B cell (primary cell): ENCODE measurements at regions not wholly inside any gene's neighbourhood (a gene's known extent, or its start where the extent isn't known, plus 50 kb on each side); places are given as distances from the start of the nearest gene placed in this dataset.
"Not testable (repeated sequence)": the region's sequence is repeated elsewhere in the genome, so short reads cannot be mapped to it uniquely, and the experiment has no call there.

Experiments
- ATAC-seq: fragments of 200-7000 bp; cut with Tn5 transposase; one replicate; pipeline ENCODE4 v1.10.0; 2021; ENCODE audit warnings: low read depth, mild to moderate bottlenecking, moderate number of reproducible peaks, moderate library complexity
- CTCF ChIA-PET: fragments of 350-600 bp; sonication (Branson Sonifier 250); formaldehyde crosslinking; loops from one replicate; lab custom pipeline; 2021; ENCODE audit warnings: antibody characterized with exemption, inconsistent platforms; lab: Charles Lee
- POLR2A ChIA-PET: fragments of 350-600 bp; sonication (Branson Sonifier 250); formaldehyde crosslinking; loops from one replicate; lab custom pipeline; 2021; ENCODE audit warnings: antibody characterized with exemption; lab: Charles Lee
- DNase-seq: peaks from one replicate; pipeline ENCODE4 v3.0.0; 2013
- H2AFZ ChIP-seq: 2 replicates; pipeline ENCODE4 v1.6.1; 2012; ENCODE audit warnings: mild to moderate bottlenecking, low read depth, low read length; ENCODE audit not compliant: insufficient read depth, poor library complexity, severe bottlenecking
- H3K27ac ChIP-seq, 2 donors: 1 replicate in 1 of 2; 2 replicates in 1 of 2; pipeline ENCODE4 v1.5.1; 2012 to 2013; ENCODE audit warnings: low read length in 2 of 2, mild to moderate bottlenecking in 2 of 2, moderate library complexity in 1 of 2
- H3K27me3 ChIP-seq, 4 experiments: fragments of 200-600 bp in 1 of 4; sonication (generic) in 1 of 4; replicated peaks in 1 of 4; 1 replicate in 2 of 4; 2 replicates in 2 of 4; pipeline versions ENCODE4 v1.6.1 to v1.7.0; 2013 to 2016; ENCODE audit warnings: low read length in 3 of 4, mild to moderate bottlenecking in 2 of 4, mixed read lengths in 1 of 4, moderate library complexity in 1 of 4; ENCODE audit not compliant: insufficient read depth in 4 of 4, control insufficient read depth in 3 of 4; ENCODE audit errors: control extremely low read depth in 1 of 4
- H3K36me3 ChIP-seq, 2 experiments: replicated peaks in 1 of 2; 1 replicate in 1 of 2; 2 replicates in 1 of 2; pipeline versions ENCODE4 v1.6.1 to v1.7.1; 2013; ENCODE audit warnings: low read length in 1 of 2; ENCODE audit not compliant: insufficient read depth in 2 of 2, control insufficient read depth in 1 of 2; ENCODE audit errors: control extremely low read depth in 1 of 2, extremely low read depth in 1 of 2
- H3K4me1 ChIP-seq, 2 donors: fragments of 200-600 bp in 1 of 2; sonication (generic) in 1 of 2; 1 replicate in 1 of 2; 2 replicates in 1 of 2; pipeline versions ENCODE4 v1.5.1 to v1.6.1; 2013 to 2017; ENCODE audit warnings: low read length in 2 of 2; ENCODE audit not compliant: control insufficient read depth in 2 of 2, insufficient read depth in 2 of 2
- H3K4me2 ChIP-seq: replicated peaks from 2 replicates; pipeline ENCODE3; 2012; ENCODE audit warnings: mild to moderate bottlenecking, low read depth, low read length; ENCODE audit not compliant: poor library complexity, severe bottlenecking
- H3K4me3 ChIP-seq, 5 experiments: fragments of 200-600 bp in 1 of 5; sonication (generic) in 1 of 5; 1 replicate in 3 of 5; 2 replicates in 2 of 5; pipeline versions ENCODE4 v1.5.1 to v1.7.0; 2011 to 2016; ENCODE audit warnings: low read length in 4 of 5, mild to moderate bottlenecking in 4 of 5, low read depth in 2 of 5, control low read depth in 1 of 5, moderate library complexity in 1 of 5; ENCODE audit not compliant: insufficient read depth in 1 of 5; ENCODE audit errors: control extremely low read depth in 1 of 5, extremely low read depth in 1 of 5
- H3K79me2 ChIP-seq: fragments of 200-600 bp; sonication (generic); one replicate; pipeline ENCODE4 v1.6.0; 2016; ENCODE audit warnings: low read length; ENCODE audit not compliant: control insufficient read depth, insufficient read depth
- H3K9ac ChIP-seq: fragments of 200-600 bp; sonication (generic); 2 replicates; pipeline ENCODE4 v1.6.1; 2017; ENCODE audit warnings: mild to moderate bottlenecking, low read length, moderate library complexity
- H3K9me3 ChIP-seq, 3 donors: one replicate each; pipeline versions ENCODE4 v1.6.1 to v1.7.1; 2013; ENCODE audit warnings: low read length in 2 of 3; ENCODE audit not compliant: control insufficient read depth in 2 of 3, insufficient read depth in 1 of 3; ENCODE audit errors: control extremely low read depth in 1 of 3
- H4K20me1 ChIP-seq: 2 replicates; pipeline ENCODE4 v1.6.0; 2012; ENCODE audit warnings: mild to moderate bottlenecking, low read length; ENCODE audit not compliant: insufficient read depth, control insufficient read depth, poor library complexity, severe bottlenecking
- H3K27ac Mint-ChIP-seq: one replicate; pipeline ENCODE4 v1.8.0; 2021; ENCODE audit warnings: mixed read lengths
- H3K27me3 Mint-ChIP-seq: one replicate; pipeline ENCODE4 v1.8.0; 2021; ENCODE audit warnings: mixed read lengths
- H3K4me1 Mint-ChIP-seq: one replicate; pipeline ENCODE4 v1.8.0; 2021; ENCODE audit warnings: mixed read lengths
- H3K4me3 Mint-ChIP-seq: one replicate; pipeline ENCODE4 v1.8.0; 2021; ENCODE audit warnings: mixed read lengths
- H3K9me3 Mint-ChIP-seq: one replicate; pipeline ENCODE4 v1.8.0; 2022; ENCODE audit warnings: mixed read lengths; ENCODE audit not compliant: insufficient read depth
- EZH2 ChIP-seq: IDR thresholded peaks from 2 replicates; pipeline ENCODE4 v1.6.1; 2012; ENCODE audit warnings: borderline replicate concordance, low read depth, mild to moderate bottlenecking, moderate library complexity, low read length; ENCODE audit not compliant: insufficient read depth, poor library complexity, severe bottlenecking
- WGBS: methylation state at CpG from one replicate; pipeline ENCODE4 v1.1.5; 2013; ENCODE audit warnings: missing lambda C conversion rate; ENCODE audit not compliant: insufficient coverage; 5-methylcytosine and 5-hydroxymethylcytosine counted together
- intact Hi-C: fragments of 100-400 bp; cut with micrococcal nuclease; formaldehyde crosslinking; loops from one replicate; pipeline ENCODE4 v1.10.0; 2022
- TF ChIP-seq, protein P1 (sequence below): fragments of 200-600 bp; IDR thresholded peaks from one replicate; pipeline ENCODE4 v1.8.0; 2022; ENCODE audit warnings: antibody characterized with exemption, mild to moderate bottlenecking

DNA sequence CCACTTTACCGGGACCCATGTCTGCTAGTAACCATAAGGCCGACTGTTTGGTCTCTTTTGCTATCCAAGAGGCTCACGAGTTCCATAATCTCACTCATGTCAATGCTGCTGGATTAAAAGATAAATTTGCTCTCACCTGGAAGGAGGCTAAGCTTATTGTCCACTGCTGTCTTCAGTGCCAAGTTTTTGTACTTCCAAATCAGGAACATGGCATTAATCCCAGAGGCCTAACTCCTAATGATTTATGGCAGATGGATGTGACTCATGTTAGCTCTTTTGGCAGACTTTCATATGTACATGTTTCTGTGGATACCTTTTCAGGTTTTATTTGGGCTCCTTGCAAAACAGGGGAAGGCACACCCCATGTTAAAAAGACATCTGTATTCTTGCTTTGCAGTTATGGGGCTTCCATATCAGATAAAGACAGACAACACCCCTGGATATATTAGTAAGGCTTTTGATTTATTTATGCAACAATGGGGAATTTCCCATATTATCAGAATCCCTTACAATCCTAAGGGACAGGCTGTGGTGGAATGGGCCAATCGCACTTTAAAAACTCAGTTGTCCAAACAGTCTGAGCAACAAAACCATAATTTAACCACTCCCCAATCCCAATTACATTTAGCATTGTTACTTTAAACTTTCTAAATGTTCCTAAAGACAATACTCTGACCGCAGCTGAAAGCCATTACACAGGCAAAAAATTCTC is 162.7 kb downstream of the IER5 start:
- no peak overlapping the region for H3K4me2 ChIP-seq
- DNase-seq (no peak), ATAC-seq (no peak)
- H3K27me3 Mint-ChIP-seq, result peaks cover 10% of the 10 kb centered on the region
- no peaks in the 10 kb centered on the region for H3K4me1 Mint-ChIP-seq
- H3K9me3 Mint-ChIP-seq, result peaks cover 17% of the 10 kb centered on the region
- H4K20me1 ChIP-seq, result no peaks in the 10 kb centered on the region
- 89% methylated on average over 4 of the region's 5 CpGs for WGBS
- H3K4me3 ChIP-seq, result no peak overlapping the region
- no peaks in the 10 kb centered on the region for H3K27me3 ChIP-seq
- no peak overlapping the region for H3K4me3 Mint-ChIP-seq
- H3K79me2 ChIP-seq, result no peaks in the 10 kb centered on the region
- no peaks in the 10 kb centered on the region for H3K36me3 ChIP-seq
- TF ChIP-seq EZH2, result no peak
- TF ChIP-seq, protein P1, sequence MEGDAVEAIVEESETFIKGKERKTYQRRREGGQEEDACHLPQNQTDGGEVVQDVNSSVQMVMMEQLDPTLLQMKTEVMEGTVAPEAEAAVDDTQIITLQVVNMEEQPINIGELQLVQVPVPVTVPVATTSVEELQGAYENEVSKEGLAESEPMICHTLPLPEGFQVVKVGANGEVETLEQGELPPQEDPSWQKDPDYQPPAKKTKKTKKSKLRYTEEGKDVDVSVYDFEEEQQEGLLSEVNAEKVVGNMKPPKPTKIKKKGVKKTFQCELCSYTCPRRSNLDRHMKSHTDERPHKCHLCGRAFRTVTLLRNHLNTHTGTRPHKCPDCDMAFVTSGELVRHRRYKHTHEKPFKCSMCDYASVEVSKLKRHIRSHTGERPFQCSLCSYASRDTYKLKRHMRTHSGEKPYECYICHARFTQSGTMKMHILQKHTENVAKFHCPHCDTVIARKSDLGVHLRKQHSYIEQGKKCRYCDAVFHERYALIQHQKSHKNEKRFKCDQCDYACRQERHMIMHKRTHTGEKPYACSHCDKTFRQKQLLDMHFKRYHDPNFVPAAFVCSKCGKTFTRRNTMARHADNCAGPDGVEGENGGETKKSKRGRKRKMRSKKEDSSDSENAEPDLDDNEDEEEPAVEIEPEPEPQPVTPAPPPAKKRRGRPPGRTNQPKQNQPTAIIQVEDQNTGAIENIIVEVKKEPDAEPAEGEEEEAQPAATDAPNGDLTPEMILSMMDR, result no peak
- intact Hi-C loops, result no loop called here
- no peak overlapping the region for H3K27ac ChIP-seq
- H3K9me3 ChIP-seq, result peaks cover 0 to 10% (median 9%) of the 10 kb centered on the region in 3 donors
- no peak overlapping the region for H3K27ac Mint-ChIP-seq
- no peak overlapping the region for H3K9ac ChIP-seq
- no peak overlapping the region for H2AFZ ChIP-seq
- H3K4me1 ChIP-seq, result no peaks in the 10 kb centered on the region
- ChIA-PET POLR2A (no interaction called here), CTCF (no interaction called here)

- Histone ChIP-seq H3K27ac (no peak overlapping the region), H3K36me3 (no peaks in the 10 kb centered on the region), H3K79me2 (no peaks in the 10 kb centered on the region), H3K27me3 (no peaks in the 10 kb centered on the region), H3K9me3 (peaks cover 0 to 13% (median 8%) of the 10 kb centered on the region in 3 donors), H3K9ac (no peak overlapping the region), H3K4me3 (no peak overlapping the region), H3K4me2 (no peak overlapping the region), H2AFZ (no peak overlapping the region), H3K4me1 (no peaks in the 10 kb centered on the region), H4K20me1 (no peaks in the 10 kb centered on the region)
- ATAC-seq, result no peak
- peaks cover 13% of the 10 kb centered on the region for H3K9me3 Mint-ChIP-seq
- no peaks in the 10 kb centered on the region for H3K4me1 Mint-ChIP-seq
- CTCF ChIA-PET, result no interaction called here
- no peak for DNase-seq
- H3K27me3 Mint-ChIP-seq, result peaks cover 14% of the 10 kb centered on the region
- no peak overlapping the region for H3K4me3 Mint-ChIP-seq
- POLR2A ChIA-PET, result no interaction called here
- 61% methylated on average over 4 of the region's 6 CpGs for WGBS
- intact Hi-C loops, result no loop called here
- TF ChIP-seq EZH2, result no peak
- TF ChIP-seq, protein P1, result no peak
- H3K27ac Mint-ChIP-seq, result no peak overlapping the region
Measured at GRCh38 chr1:181251713-181252075, 163.2 kb downstream of the IER5 start.

DNA sequence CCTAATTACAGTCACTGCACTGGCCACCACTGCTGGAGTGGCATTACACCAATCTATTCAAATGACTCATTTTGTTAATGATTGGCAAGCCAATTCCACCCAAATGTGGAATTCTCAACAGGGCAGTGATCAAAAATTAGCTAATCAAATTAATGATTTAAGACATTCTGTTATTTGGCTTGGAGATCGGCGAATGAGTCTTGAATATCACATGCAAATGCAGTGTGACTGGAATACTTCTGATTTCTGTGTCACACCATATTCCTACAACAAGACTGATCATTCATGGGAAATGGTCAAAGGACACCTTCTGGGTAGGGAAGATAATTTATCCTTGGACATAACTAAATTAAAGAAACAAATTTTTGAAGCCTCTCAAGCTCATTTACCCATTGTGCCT is 165.1 kb downstream of the IER5 start:
- H3K27me3 Mint-ChIP-seq, result peaks cover 33% of the 10 kb centered on the region
- CTCF ChIA-PET, H3K27ac ChIP-seq, H3K4me3 ChIP-seq, H3K9ac ChIP-seq, POLR2A ChIA-PET, H4K20me1 ChIP-seq, DNase-seq, ATAC-seq, H3K4me1 ChIP-seq, H3K4me1 Mint-ChIP-seq, H2AFZ ChIP-seq, H3K4me2 ChIP-seq, H3K27ac Mint-ChIP-seq, intact Hi-C loops, H3K36me3 ChIP-seq, H3K79me2 ChIP-seq, H3K27me3 ChIP-seq, H3K4me3 Mint-ChIP-seq: not testable (repeated sequence)
- WGBS, result no CpG with 5 or more reads among the region's 2 CpGs
- peaks cover 0 to 13% (median 8%) of the 10 kb centered on the region in 3 donors for H3K9me3 ChIP-seq
- H3K9me3 Mint-ChIP-seq, result peaks cover 12% of the 10 kb centered on the region
